Pancreas (tissue), 10 donors: ENCODE measurements at regions not wholly inside any gene's neighbourhood (a gene's known extent, or its start where the extent isn't known, plus 50 kb on each side); places are given as distances from the start of the nearest gene placed in this dataset.

Experiments
- ATAC-seq, 4 donors: fragments of 200-7000 bp; cut with Tn5 transposase; one replicate each; pipeline versions ENCODE4 v1.8.0 to v1.9.1; 2020; ENCODE audit warnings: mild to moderate bottlenecking in 4 of 4, moderate library complexity in 4 of 4
- DNase-seq, 6 donors: peaks; one replicate each; pipeline ENCODE4 v3.0.0-alpha.2; 2020
- FAIRE-seq: peaks from 2 replicates; lab custom pipeline; 2012; peaks lifted over from hg19 to GRCh38; lab: Jason Lieb, UNC
- H3K27ac ChIP-seq, 4 donors: fragments of 200-600 bp; sonication (generic); 1 replicate in 3 of 4; 2 replicates in 1 of 4; pipeline versions ENCODE4 v1.5.0 to v1.8.0; 2020
- H3K27me3 ChIP-seq, 4 donors: fragments of 200-600 bp; one replicate each; pipeline ENCODE4 v1.8.0; 2021
- H3K36me3 ChIP-seq, 3 donors: fragments of 200-600 bp; sonication (generic) in 1 of 3; one replicate each; pipeline versions ENCODE4 v1.5.0 to v1.8.0; 2020 to 2021
- H3K4me1 ChIP-seq, 3 donors: fragments of 200-600 bp; one replicate each; pipeline ENCODE4 v1.8.0; 2021
- H3K4me3 ChIP-seq, 4 donors: fragments of 200-600 bp; sonication (generic) in 2 of 4; one replicate each; pipeline versions ENCODE4 v1.5.0 to v1.8.0; 2020 to 2021
- H3K9me3 ChIP-seq, 4 donors: fragments of 200-600 bp; one replicate each; pipeline ENCODE4 v1.8.0; 2021
- WGBS, 2 donors: extraction: QIAGEN DNeasy Blood & Tissue Kit; methylation state at CpG; one replicate each; pipeline ENCODE4 v1.1.7; 2013; 5-methylcytosine and 5-hydroxymethylcytosine counted together
- intact Hi-C, 3 donors: fragments of 100-400 bp; cut with DNase I; formaldehyde crosslinking; loops; one replicate each; pipeline versions ENCODE4 v1.11.1 to v1.14.2; 2022
- TF ChIP-seq, protein P1 (sequence below), 4 donors: fragments of 200-600 bp; sonication (generic) in 3 of 4; IDR thresholded peaks; one replicate each; pipeline versions ENCODE4 v1.5.0 to v1.8.0; 2021; ENCODE audit warnings: antibody characterized with exemption in 4 of 4
- donor health status: healthy with polysubstance abuse.
- donor health status: DM: no; HTN: no; CAD: no; lungs with moderate emphysema.
- donor health status: DM: no; HTN: no; CAD: no.
- donor health status: control.
- donor health status: control.
- donor health status: Bipolar disorder and iron deficiency.
- donor health status: DM: yes; HTN: yes; CAD: no.
- donor health status: DM: no; HTN: no; CAD: no.
- donor health status: DM: no; HTN: no; CAD: no.
- donor health status: DM: yes; HTN: yes; CAD: no.

DNA sequence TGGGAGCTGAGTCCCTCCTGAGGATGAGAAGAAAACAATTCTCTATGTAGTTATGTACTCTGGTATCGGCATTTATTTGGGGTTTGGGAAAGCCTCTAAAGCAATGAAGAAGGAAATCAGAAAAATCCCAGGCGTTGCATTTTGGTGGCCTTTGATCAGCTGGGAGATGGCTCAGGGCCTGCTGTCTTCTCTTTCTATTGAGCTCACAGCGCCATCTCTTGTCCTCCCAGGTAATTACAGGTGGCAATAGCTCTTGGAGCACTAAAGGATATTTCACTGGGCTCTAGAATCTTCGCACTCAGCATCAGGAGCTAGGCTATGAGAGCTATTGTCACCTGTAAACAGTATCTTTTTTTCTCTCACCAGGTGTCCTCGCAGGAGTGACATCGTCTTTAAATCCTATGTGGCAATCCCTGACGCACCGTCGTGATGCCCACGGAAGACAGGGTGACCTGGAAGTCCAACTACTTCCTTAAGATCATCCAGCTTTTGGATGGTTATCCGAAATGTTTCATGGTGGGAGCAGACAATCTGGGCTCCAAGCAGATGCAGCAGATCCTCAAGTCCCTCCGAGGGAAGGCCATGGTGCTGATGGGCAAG lies 76.1 kb upstream of the PMAIP1 start:
- TF ChIP-seq, protein P1, sequence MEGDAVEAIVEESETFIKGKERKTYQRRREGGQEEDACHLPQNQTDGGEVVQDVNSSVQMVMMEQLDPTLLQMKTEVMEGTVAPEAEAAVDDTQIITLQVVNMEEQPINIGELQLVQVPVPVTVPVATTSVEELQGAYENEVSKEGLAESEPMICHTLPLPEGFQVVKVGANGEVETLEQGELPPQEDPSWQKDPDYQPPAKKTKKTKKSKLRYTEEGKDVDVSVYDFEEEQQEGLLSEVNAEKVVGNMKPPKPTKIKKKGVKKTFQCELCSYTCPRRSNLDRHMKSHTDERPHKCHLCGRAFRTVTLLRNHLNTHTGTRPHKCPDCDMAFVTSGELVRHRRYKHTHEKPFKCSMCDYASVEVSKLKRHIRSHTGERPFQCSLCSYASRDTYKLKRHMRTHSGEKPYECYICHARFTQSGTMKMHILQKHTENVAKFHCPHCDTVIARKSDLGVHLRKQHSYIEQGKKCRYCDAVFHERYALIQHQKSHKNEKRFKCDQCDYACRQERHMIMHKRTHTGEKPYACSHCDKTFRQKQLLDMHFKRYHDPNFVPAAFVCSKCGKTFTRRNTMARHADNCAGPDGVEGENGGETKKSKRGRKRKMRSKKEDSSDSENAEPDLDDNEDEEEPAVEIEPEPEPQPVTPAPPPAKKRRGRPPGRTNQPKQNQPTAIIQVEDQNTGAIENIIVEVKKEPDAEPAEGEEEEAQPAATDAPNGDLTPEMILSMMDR (IDR thresholded peaks at IDR 0.05), result peak; percentile 48 to 68 (median 56)
- WGBS, 2 donors, result 21 to 22% methylated on average over 12 of the region's 12 CpGs
- no peaks in the 10 kb centered on the region for H3K36me3 ChIP-seq
- no peaks in the 10 kb centered on the region for H3K4me1 ChIP-seq
- DNase-seq (peak in 4 of 6 donors; percentile 31 to 65 (median 48)), ATAC-seq (peak; percentile 61 to 84 (median 81)), FAIRE-seq (no peak)
- no peaks in the 10 kb centered on the region for H3K9me3 ChIP-seq
- no peak overlapping the region for H3K4me3 ChIP-seq
- intact Hi-C loops, result loop anchor here in 1 of 3 donors (10.0 kb wide), 1 partner anchor 369 kb away; no protein-coding TSS in a partner anchor
- peaks cover 0 to 7% (median 0%) of the 10 kb centered on the region in 4 donors for H3K27me3 ChIP-seq
- no peak overlapping the region for H3K27ac ChIP-seq

DNA sequence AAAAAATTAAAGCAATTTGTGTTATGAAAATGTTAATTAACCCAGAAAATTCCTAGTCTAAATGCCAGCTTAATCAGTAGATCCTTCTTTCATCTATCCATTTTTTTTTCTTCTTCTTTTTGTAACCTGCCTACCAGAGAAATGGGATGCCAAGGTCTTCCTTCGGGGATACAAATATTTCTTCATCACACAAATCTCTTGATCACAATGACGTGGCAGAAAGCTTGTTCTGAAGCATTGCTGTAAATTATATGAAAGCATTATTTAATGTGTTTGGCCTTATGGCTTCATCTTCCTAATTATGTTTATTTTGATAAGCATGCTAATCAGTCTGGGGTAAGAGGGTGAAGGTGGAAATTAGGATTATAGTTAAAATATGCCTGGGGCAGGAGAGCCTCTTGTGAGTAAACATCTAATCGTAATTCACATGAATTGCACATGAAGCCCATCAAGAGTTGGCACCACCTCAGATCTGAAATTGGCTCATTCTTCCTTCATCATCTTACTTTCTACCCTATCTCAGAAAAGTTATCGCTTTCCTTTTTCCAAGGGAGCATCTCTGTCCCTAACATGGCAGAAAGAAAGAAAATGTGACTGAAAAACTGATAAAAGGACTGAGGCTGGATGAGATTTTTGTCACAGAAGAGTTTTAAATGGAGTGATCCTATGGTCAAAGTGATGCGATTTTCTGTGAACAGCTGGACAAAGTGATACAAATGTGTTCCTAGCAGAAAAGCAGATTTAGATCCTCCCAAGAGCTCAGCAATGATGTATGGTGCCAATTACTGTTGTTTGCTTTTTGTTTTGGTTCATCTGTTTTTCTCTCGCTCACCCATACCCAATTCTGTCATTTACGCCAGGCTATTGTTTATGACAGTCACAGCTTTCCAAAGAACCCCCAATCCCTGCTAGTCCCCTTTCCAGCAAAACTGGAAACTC lies 76.9 kb upstream of the PMAIP1 start:
- no peak overlapping the region for H3K4me3 ChIP-seq
- 56 to 69% methylated on average over 7 of the region's 7 CpGs for WGBS, 2 donors
- TF ChIP-seq, protein P1 (IDR thresholded peaks at IDR 0.05), result no peak
- intact Hi-C loops, result loop anchor here in 1 of 3 donors (10.0 kb wide), 1 partner anchor 368 kb away; no protein-coding TSS in a partner anchor
- no peak for DNase-seq
- H3K27me3 ChIP-seq, result peaks cover 0 to 7% (median 0%) of the 10 kb centered on the region in 4 donors
- no peaks in the 10 kb centered on the region for H3K9me3 ChIP-seq
- no peaks in the 10 kb centered on the region for H3K4me1 ChIP-seq
- H3K36me3 ChIP-seq, result no peaks in the 10 kb centered on the region
- ATAC-seq, result no peak
- H3K27ac ChIP-seq, result no peak overlapping the region
- FAIRE-seq, result no peak

GRCh38 chr18:59821983-59822382 lies 77.8 kb upstream of the PMAIP1 start:
- FAIRE-seq, result no peak

DNA sequence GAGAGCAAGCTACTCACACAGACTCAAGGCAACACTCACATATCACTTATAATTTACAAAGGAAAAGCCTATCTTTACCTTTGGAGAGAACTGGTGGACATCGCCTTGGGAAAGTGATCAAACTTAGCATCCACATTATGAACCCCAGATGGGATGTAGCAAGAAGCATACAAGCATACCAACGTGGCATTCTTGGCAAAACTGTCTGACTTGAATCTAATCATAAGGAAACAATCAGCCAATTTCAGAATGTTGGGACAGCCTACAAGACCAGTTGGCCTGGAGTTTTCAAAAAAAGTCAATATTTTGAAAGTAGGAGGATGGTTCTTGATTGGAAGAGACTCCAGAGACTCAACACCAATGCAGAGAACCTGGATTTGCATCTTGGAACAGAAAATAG lies 79.1 kb upstream of the PMAIP1 start:
- H3K4me3 ChIP-seq, result no peak overlapping the region
- no peaks in the 10 kb centered on the region for H3K4me1 ChIP-seq
- FAIRE-seq (no peak), ATAC-seq (no peak), DNase-seq (no peak)
- WGBS, 2 donors, result 11 to 35% methylated on average over 2 of the region's 2 CpGs
- TF ChIP-seq, protein P1 (IDR thresholded peaks at IDR 0.05), result no peak
- H3K9me3 ChIP-seq, result no peaks in the 10 kb centered on the region
- no peaks in the 10 kb centered on the region for H3K36me3 ChIP-seq
- peaks cover 0 to 7% (median 0%) of the 10 kb centered on the region in 4 donors for H3K27me3 ChIP-seq
- no peak overlapping the region for H3K27ac ChIP-seq
- intact Hi-C loops, result loop anchor here in 1 of 3 donors (10.0 kb wide), 1 partner anchor 366 kb away; no protein-coding TSS in a partner anchor

More at GRCh38 chr18:59821983-59822382, 77.8 kb upstream of the PMAIP1 start:
- H3K27me3 ChIP-seq, result peaks cover 0 to 7% (median 0%) of the 10 kb centered on the region in 4 donors
- H3K4me3 ChIP-seq, result no peak overlapping the region
- no peak overlapping the region for H3K27ac ChIP-seq
- 33% methylated on average over 2 of the region's 2 CpGs for WGBS, 2 donors
- H3K9me3 ChIP-seq, result no peaks in the 10 kb centered on the region
- TF ChIP-seq, protein P1 (IDR thresholded peaks at IDR 0.05), result no peak
- ATAC-seq (no peak), DNase-seq (no peak)
- H3K4me1 ChIP-seq, result no peaks in the 10 kb centered on the region
- intact Hi-C loops, result loop anchor here in 1 of 3 donors (10.0 kb wide), 1 partner anchor 367 kb away; no protein-coding TSS in a partner anchor
- H3K36me3 ChIP-seq, result no peaks in the 10 kb centered on the region
